A549 (cell line): ENCODE measurements at regions not wholly inside any gene's neighbourhood (a gene's known extent, or its start where the extent isn't known, plus 50 kb on each side); places are given as distances from the start of the nearest gene placed in this dataset.

Experiments used
- ATAC-seq, 2 experiments: fragments of 200-7000 bp in 1 of 2; fragments of >200 bp in 1 of 2; cut with Nextera tagmentation in 1 of 2; cut with Tn5 transposase in 1 of 2; 3 replicates each; pipeline versions ENCODE4 v1.8.0 to v1.9.1; 2018 to 2020; ENCODE audit warnings: mild to moderate bottlenecking in 1 of 2, moderate library complexity in 1 of 2
- CTCF ChIA-PET: fragments of 300-600 bp; sonication (Branson Sonifier 250); formaldehyde crosslinking; extraction: SDS; loops from one replicate; lab custom pipeline; 2021; ENCODE audit warnings: antibody characterized with exemption, inconsistent platforms; lab: Yijun Ruan, JAX
- POLR2A ChIA-PET: fragments of 350-600 bp; formaldehyde crosslinking; extraction: SDS; loops from one replicate; lab custom pipeline; 2021; ENCODE audit warnings: antibody characterized with exemption, inconsistent platforms; lab: Yijun Ruan, JAX
- DNase-seq, 2 experiments: peaks; one replicate each; pipeline versions ENCODE4 v3.0.0 to v3.0.0-alpha.2; 2011 to 2016; ENCODE audit warnings: low read depth in 1 of 2, low spot score in 1 of 2
- FAIRE-seq: peaks from 2 replicates; lab custom pipeline; 2011; peaks lifted over from hg19 to GRCh38; lab: Jason Lieb, UNC
- H3K27ac ChIP-seq, 2 experiments: fragments of >200 bp; sonication (Bioruptor Twin); formaldehyde crosslinking; 3 replicates each; pipeline ENCODE4 v1.5.1; 2016 to 2017
- H3K4me1 ChIP-seq: fragments of >200 bp; sonication (Bioruptor Twin); formaldehyde crosslinking; 3 replicates; pipeline ENCODE4 v1.6.1; 2016
- H3K4me2 ChIP-seq: fragments of >200 bp; sonication (Bioruptor Twin); formaldehyde crosslinking; 3 replicates; pipeline ENCODE4 v1.6.1; 2016
- H3K4me3 ChIP-seq: fragments of >200 bp; sonication (Bioruptor Twin); formaldehyde crosslinking; 3 replicates; pipeline ENCODE4 v1.5.1; 2016
- H3K9me3 ChIP-seq: fragments of >200 bp; sonication (Bioruptor Twin); formaldehyde crosslinking; 3 replicates; pipeline ENCODE4 v1.6.1; 2016
- CBX2 ChIP-seq: fragments of 200-600 bp; sonication (generic); IDR thresholded peaks from 2 replicates; pipeline ENCODE4 v1.6.1; 2016; ENCODE audit warnings: low read depth, mild to moderate bottlenecking, borderline replicate concordance
- CBX8 ChIP-seq: fragments of 200-600 bp; sonication (generic); IDR thresholded peaks from 2 replicates; pipeline ENCODE4 v1.6.1; 2016
- CEBPB ChIP-seq, 2 experiments: fragments of >200 bp in 1 of 2; sonication (Bioruptor Twin) in 1 of 2; formaldehyde crosslinking in 1 of 2; IDR thresholded peaks; 2 replicates each; pipeline ENCODE4 v1.6.1; 2012 to 2016
- EHMT2 ChIP-seq: fragments of 200-600 bp; sonication (generic); IDR thresholded peaks from 2 replicates; pipeline ENCODE4 v1.6.1; 2016; ENCODE audit warnings: antibody characterized with exemption, low read depth, mild to moderate bottlenecking, moderate library complexity
- EP300 ChIP-seq, 2 experiments: fragments of >200 bp; sonication (Bioruptor Twin); formaldehyde crosslinking; IDR thresholded peaks; 2 replicates in 1 of 2; 3 replicates in 1 of 2; pipeline ENCODE4 v1.6.1; 2016 to 2017
- FOSL2 ChIP-seq, 2 experiments: fragments of 450-650 bp in 1 of 2; fragments of >200 bp in 1 of 2; sonication (Bioruptor Twin) in 1 of 2; formaldehyde crosslinking; IDR thresholded peaks; 2 replicates each; pipeline versions ENCODE4 v1.5.0 to v1.6.1; 2016 to 2020; ENCODE audit warnings: mild to moderate bottlenecking in 1 of 2, moderate library complexity in 1 of 2
- GATA3 ChIP-seq: IDR thresholded peaks from 2 replicates; pipeline ENCODE4 v1.6.1; 2012; ENCODE audit warnings: borderline replicate concordance
- HOXA7 ChIP-seq: fragments of 250-450 bp; sonication (Bioruptor Pico); IDR thresholded peaks from 2 replicates; pipeline ENCODE4 v1.5.0; 2020; ENCODE audit warnings: mild to moderate bottlenecking, moderate library complexity
- HOXB13 ChIP-seq: fragments of 250-450 bp; sonication (Bioruptor Pico); IDR thresholded peaks from 2 replicates; pipeline ENCODE4 v1.5.0; 2020; ENCODE audit warnings: low read depth, mild to moderate bottlenecking, moderate library complexity
- HOXB5 ChIP-seq: fragments of 250-450 bp; sonication (Bioruptor Pico); IDR thresholded peaks from 2 replicates; pipeline ENCODE4 v1.5.0; 2020; ENCODE audit warnings: mild to moderate bottlenecking, moderate library complexity
- MAFK ChIP-seq: fragments of 450-650 bp; IDR thresholded peaks from 2 replicates; pipeline ENCODE4 v1.6.1; 2014; ENCODE audit not compliant: partially characterized antibody
- MAZ ChIP-seq: fragments of 150-350 bp; IDR thresholded peaks from 2 replicates; pipeline ENCODE4 v1.6.1; 2014; ENCODE audit warnings: antibody characterized with exemption, low read depth, low read length, borderline replicate concordance
- MYC ChIP-seq: IDR thresholded peaks from 2 replicates; pipeline ENCODE4 v1.6.1; 2012; ENCODE audit warnings: mild to moderate bottlenecking, inconsistent platforms, low read length, improper control_type of control experiment, borderline replicate concordance
- POLR2AphosphoS2 ChIP-seq: conservative IDR thresholded peaks from 2 replicates; pipeline ENCODE4 v1.6.1; 2012; ENCODE audit warnings: low read length, improper control_type of control experiment, inconsistent platforms
- RARB ChIP-seq: fragments of 250-450 bp; sonication (Bioruptor Pico); IDR thresholded peaks from 2 replicates; pipeline ENCODE4 v1.8.0; 2021; ENCODE audit warnings: mild to moderate bottlenecking, moderate library complexity
- RFX5 ChIP-seq: fragments of 450-650 bp; IDR thresholded peaks from 2 replicates; pipeline ENCODE4 v1.7.1; 2014; ENCODE audit warnings: antibody characterized with exemption, mild to moderate bottlenecking, moderate library complexity
- SREBF2 ChIP-seq: fragments of 450-650 bp; IDR thresholded peaks from 2 replicates; pipeline ENCODE4 v1.6.1; 2014; ENCODE audit warnings: mild to moderate bottlenecking, moderate library complexity
- ZC3H11A ChIP-seq: fragments of 450-650 bp; IDR thresholded peaks from 2 replicates; pipeline ENCODE4 v1.6.1; 2014; ENCODE audit warnings: antibody characterized with exemption, mild to moderate bottlenecking
- ZFP36 ChIP-seq: fragments of 450-650 bp; IDR thresholded peaks from 2 replicates; pipeline ENCODE4 v1.6.1; 2014; ENCODE audit warnings: borderline replicate concordance; ENCODE audit not compliant: partially characterized antibody
- ZSCAN20 ChIP-seq: fragments of 250-450 bp; sonication (Bioruptor Pico); IDR thresholded peaks from 2 replicates; pipeline ENCODE4 v1.8.0; 2022; ENCODE audit warnings: mild to moderate bottlenecking, moderate library complexity
- WGBS: methylation state at CpG from one replicate; pipeline ENCODE4 v1.1.6; 2017; ENCODE audit errors: missing lambda C conversion rate; 5-methylcytosine and 5-hydroxymethylcytosine counted together
- TF ChIP-seq, protein P1 (sequence below): IDR thresholded peaks from 2 replicates; pipeline ENCODE4 v1.6.1; 2012; ENCODE audit warnings: low read depth, borderline replicate concordance
- TF ChIP-seq, protein P2 (sequence below): fragments of >200 bp; sonication (Bioruptor Twin); formaldehyde crosslinking; IDR thresholded peaks from 2 replicates; pipeline ENCODE4 v1.6.1; 2016
- TF ChIP-seq, protein P3 (sequence below): fragments of 250-450 bp; sonication (Bioruptor Pico); IDR thresholded peaks from 2 replicates; pipeline ENCODE4 v1.5.0; 2020; ENCODE audit warnings: low read depth, mild to moderate bottlenecking, moderate library complexity

DNA sequence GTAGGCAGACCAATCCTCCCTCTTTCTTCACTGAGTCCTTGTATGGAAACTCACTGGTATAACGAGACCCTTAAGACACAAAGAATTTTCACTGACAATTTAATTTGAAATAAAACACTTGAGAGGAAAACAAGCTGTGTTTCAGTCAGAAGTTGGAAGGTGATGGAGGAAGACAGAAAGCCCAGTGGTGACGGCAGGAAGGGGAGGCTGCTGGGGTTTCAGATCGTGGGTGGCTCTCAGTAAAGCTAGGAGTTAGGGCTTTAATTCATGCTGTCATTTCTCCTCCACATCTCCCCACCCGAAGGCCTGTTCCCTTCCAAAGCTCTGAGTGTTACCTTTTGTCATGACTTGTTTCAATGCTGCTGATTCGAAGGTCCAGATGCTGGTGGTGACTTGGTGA is 605.2 kb upstream of the DPP6 start:
- H3K4me2 ChIP-seq = no peak overlapping the region
- WGBS = 6% methylated on average over 5 of the region's 5 CpGs
- ChIA-PET POLR2A (no interaction called here), CTCF (no interaction called here)
- DNase-seq (no peak), ATAC-seq (no peak), FAIRE-seq (no peak)
- H3K4me3 ChIP-seq = no peak overlapping the region
- TF ChIP-seq, protein P1, sequence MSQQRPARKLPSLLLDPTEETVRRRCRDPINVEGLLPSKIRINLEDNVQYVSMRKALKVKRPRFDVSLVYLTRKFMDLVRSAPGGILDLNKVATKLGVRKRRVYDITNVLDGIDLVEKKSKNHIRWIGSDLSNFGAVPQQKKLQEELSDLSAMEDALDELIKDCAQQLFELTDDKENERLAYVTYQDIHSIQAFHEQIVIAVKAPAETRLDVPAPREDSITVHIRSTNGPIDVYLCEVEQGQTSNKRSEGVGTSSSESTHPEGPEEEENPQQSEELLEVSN = no peak
- TF ChIP-seq EHMT2 (no peak), GATA3 (no peak), RFX5 (no peak), MYC (no peak), EP300 (IDR thresholded peaks at IDR 0.05) (no peak), MAFK (no peak)
- no peaks in the 10 kb centered on the region for H3K4me1 ChIP-seq
- H3K27ac ChIP-seq = no peak overlapping the region
- H3K9me3 ChIP-seq = no peaks in the 10 kb centered on the region

DNA sequence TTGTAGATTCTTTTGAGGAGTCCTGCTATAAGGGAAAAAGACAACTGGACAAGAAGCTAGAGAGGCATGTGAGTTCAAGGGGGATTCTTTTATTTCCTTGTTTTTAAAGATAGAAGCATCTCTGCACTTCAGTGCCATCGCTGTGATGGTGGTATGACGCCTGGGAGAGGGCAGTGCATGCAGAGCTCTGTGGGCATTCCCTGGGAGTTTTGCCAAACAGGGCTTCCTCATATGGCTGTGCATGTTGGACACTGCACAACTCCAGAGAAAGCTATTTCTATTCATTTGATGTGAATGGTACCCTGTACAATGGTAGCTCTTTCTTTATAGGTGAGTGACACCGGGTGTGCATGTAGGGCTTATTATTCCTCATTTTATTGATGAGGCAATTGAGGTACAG is 599.5 kb upstream of the DPP6 start:
- FAIRE-seq (no peak), ATAC-seq (no peak), DNase-seq (no peak)
- no peak overlapping the region for H3K27ac ChIP-seq
- TF ChIP-seq FOSL2 (IDR thresholded peaks at IDR 0.05) (no peak), FOSL2 (CRISPR knock-in tag; IDR thresholded peaks at IDR 0.05) (no peak), GATA3 (no peak), ZSCAN20 (CRISPR knock-in tag) (no peak), CBX8 (no peak), POLR2AphosphoS2 (no peak), EHMT2 (no peak), ZFP36 (no peak)
- TF ChIP-seq, protein P2, sequence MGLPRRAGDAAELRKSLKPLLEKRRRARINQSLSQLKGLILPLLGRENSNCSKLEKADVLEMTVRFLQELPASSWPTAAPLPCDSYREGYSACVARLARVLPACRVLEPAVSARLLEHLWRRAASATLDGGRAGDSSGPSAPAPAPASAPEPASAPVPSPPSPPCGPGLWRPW = no peak
- H3K4me1 ChIP-seq = no peaks in the 10 kb centered on the region
- H3K9me3 ChIP-seq = no peaks in the 10 kb centered on the region
- WGBS = 0% methylated on average over 3 of the region's 3 CpGs
- H3K4me2 ChIP-seq = no peak overlapping the region
- H3K4me3 ChIP-seq = no peak overlapping the region
- ChIA-PET POLR2A (no interaction called here), CTCF (no interaction called here)

DNA sequence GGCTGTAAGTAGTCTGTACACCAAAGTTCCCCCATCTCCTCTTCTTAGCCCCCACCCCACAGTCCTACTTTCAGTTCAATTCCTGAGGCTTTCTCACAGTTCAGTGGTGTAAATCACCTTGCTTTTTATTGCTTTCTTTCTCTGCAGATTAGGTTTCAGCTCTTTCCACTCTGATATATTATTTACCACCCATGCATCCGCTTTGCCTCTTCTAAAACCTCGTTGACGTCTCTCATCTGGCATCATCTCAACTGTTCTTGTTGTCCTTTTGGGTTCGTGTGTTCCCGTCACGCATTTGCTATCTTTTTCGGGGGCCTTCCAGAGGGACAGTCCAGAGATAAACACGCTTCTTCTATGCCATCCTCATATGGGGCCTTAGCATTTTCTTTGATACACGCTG is 597.9 kb upstream of the DPP6 start:
- WGBS = 7% methylated on average over 9 of the region's 9 CpGs
- CTCF ChIA-PET = interaction anchor here (0.7 kb wide), 1 partner anchor 141 kb away, joined by 3 read pairs; no protein-coding TSS in a partner anchor
- H3K4me2 ChIP-seq = no peak overlapping the region
- no peak for ATAC-seq
- TF ChIP-seq CEBPB (IDR thresholded peaks at IDR 0.05) = no peak
- TF ChIP-seq FOSL2 (IDR thresholded peaks at IDR 0.05) = no peak
- no peak for TF ChIP-seq FOSL2 (CRISPR knock-in tag; IDR thresholded peaks at IDR 0.05)
- no peak for TF ChIP-seq GATA3
- no peak for TF ChIP-seq MAZ
- no peak for TF ChIP-seq MAFK
- no peak for TF ChIP-seq RARB (CRISPR knock-in tag)
- no peak for TF ChIP-seq SREBF2
- TF ChIP-seq HOXB5 (CRISPR knock-in tag) = no peak
- no peak for TF ChIP-seq HOXB13 (CRISPR knock-in tag)
- TF ChIP-seq HOXA7 = no peak
- TF ChIP-seq, protein P3, sequence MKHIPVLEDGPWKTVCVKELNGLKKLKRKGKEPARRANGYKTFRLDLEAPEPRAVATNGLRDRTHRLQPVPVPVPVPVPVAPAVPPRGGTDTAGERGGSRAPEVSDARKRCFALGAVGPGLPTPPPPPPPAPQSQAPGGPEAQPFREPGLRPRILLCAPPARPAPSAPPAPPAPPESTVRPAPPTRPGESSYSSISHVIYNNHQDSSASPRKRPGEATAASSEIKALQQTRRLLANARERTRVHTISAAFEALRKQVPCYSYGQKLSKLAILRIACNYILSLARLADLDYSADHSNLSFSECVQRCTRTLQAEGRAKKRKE (CRISPR knock-in tag) = no peak
- TF ChIP-seq EP300 (IDR thresholded peaks at IDR 0.05) = no peak
- no peak for TF ChIP-seq ZC3H11A
- no peak for TF ChIP-seq MYC
- TF ChIP-seq CBX2 = no peak
- TF ChIP-seq RFX5 = no peak
- TF ChIP-seq, all 56 proteins: peak for 0
- H3K9me3 ChIP-seq = no peaks in the 10 kb centered on the region
- no peak overlapping the region for H3K27ac ChIP-seq
- no peak overlapping the region for H3K4me3 ChIP-seq
- no peak for DNase-seq
- POLR2A ChIA-PET = no interaction called here
- no peak for FAIRE-seq
- no peaks in the 10 kb centered on the region for H3K4me1 ChIP-seq
